Inferior parietal cortex (tissue), 1 donor: ENCODE measurements at regions not wholly inside any gene's neighbourhood (a gene's known extent, or its start where the extent isn't known, plus 50 kb on each side); places are given as distances from the start of the nearest gene placed in this dataset.

Experiments
- DNase-seq: peaks from one replicate; pipeline ENCODE4 v3.0.0-alpha.2; 2016; ENCODE audit errors: extremely low spot score

GRCh38 chr5:53219174-53219573, 109.6 kb upstream of the MOCS2 start:
- DNase-seq, result no peak

- no peak for DNase-seq
These were observed 110.1 kb upstream of the MOCS2 start for GRCh38 chr5:53219610-53220009.

GRCh38 chr5:53233645-53234405, 124.3 kb upstream of the MOCS2 start:
- DNase-seq, result no peak

GRCh38 chr5:53236683-53237082, 127.1 kb upstream of the MOCS2 start:
- DNase-seq, result no peak

- DNase-seq, result no peak
These were observed 128.3 kb upstream of the MOCS2 start for GRCh38 chr5:53237876-53238275.

GRCh38 chr5:53239301-53239990, 129.9 kb upstream of the MOCS2 start:
- no peak for DNase-seq

GRCh38 chr5:53240661-53241060, 131.1 kb upstream of the MOCS2 start:
- no peak for DNase-seq

GRCh38 chr5:53241572-53241971, 132.0 kb upstream of the MOCS2 start:
- DNase-seq, result no peak

GRCh38 chr5:53243403-53243802, 133.8 kb upstream of the MOCS2 start:
- no peak for DNase-seq

- no peak for DNase-seq
These were observed 136.7 kb upstream of the MOCS2 start for GRCh38 chr5:53246042-53246836.

- DNase-seq, result no peak
These were observed 140.1 kb upstream of the MOCS2 start for GRCh38 chr5:53249529-53250200.

- no peak for DNase-seq
These were observed 140.6 kb upstream of the MOCS2 start for GRCh38 chr5:53250201-53250550.

- DNase-seq, result no peak
These were observed 143.9 kb upstream of the MOCS2 start for GRCh38 chr5:53253421-53253871.

GRCh38 chr5:53256746-53257145, 147.2 kb upstream of the MOCS2 start:
- DNase-seq, result no peak

- no peak for DNase-seq
These were observed 148.3 kb upstream of the MOCS2 start for GRCh38 chr5:53257806-53258373.

- DNase-seq, result no peak
These were observed 149.6 kb upstream of the MOCS2 start for GRCh38 chr5:53259176-53259575.

GRCh38 chr5:53260446-53260845, 150.9 kb upstream of the MOCS2 start:
- no peak for DNase-seq

GRCh38 chr5:53261245-53261644, 151.7 kb upstream of the MOCS2 start:
- DNase-seq, result no peak

- no peak for DNase-seq
These were observed 152.9 kb upstream of the MOCS2 start for GRCh38 chr5:53262348-53262970.

GRCh38 chr5:53263151-53263550, 153.6 kb upstream of the MOCS2 start:
- DNase-seq, result no peak

GRCh38 chr5:53265043-53265442, 155.5 kb upstream of the MOCS2 start:
- DNase-seq, result no peak
